ENCODE measurements at regions not wholly inside any gene's neighbourhood (a gene's known extent, or its start where the extent isn't known, plus 50 kb on each side); places are given as distances from the start of the nearest gene placed in this dataset.

GRCh38 chr1:178594133-178594532, 81.2 kb downstream of the TEX35 start:
- TF ChIP-seq CTCF (IDR thresholded peaks at IDR 0.05 in 4 of 5, conservative IDR thresholded peaks at IDR 0.05 in 1 of 5) (no peak), POLR2A (IDR thresholded peaks at IDR 0.05) (no peak)

Measured in gastrocnemius medialis (tissue), 4 donors.